Fibroblast of the aortic adventitia (primary cell): ENCODE measurements at regions not wholly inside any gene's neighbourhood (a gene's known extent, or its start where the extent isn't known, plus 50 kb on each side); places are given as distances from the start of the nearest gene placed in this dataset.

Experiments
- DNase-seq: peaks from one replicate; pipeline ENCODE4 v3.0.0-alpha.2; 2010; ENCODE audit warnings: low read depth
- H3K4me3 ChIP-seq: 2 replicates; pipeline ENCODE4 v1.5.1; 2011; ENCODE audit warnings: low read depth, mild to moderate bottlenecking, control low read depth, low read length, moderate library complexity
- TF ChIP-seq, protein P1 (sequence below): IDR thresholded peaks from 2 replicates; pipeline ENCODE4 v1.5.1; 2011; ENCODE audit warnings: mild to moderate bottlenecking, low read length, control low read depth, inconsistent platforms; ENCODE audit not compliant: insufficient read depth

DNA sequence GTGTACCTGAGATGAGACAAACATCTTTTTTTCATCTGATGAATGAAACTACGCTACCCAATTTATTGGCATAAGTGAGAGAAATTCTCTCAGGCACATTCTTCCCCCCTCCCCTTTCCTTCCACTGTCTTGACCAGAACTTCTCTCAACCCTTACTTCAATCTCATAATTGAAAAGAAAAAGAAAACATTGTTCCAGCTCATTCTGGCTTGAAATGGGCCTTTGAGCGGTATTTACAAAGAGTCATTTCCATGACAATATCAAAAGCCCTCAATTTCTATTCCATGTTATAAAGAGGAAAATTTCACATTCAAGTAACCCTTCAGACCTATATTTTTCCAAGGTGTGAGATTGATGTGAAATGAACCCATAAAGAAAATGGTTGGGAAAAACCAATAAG lies 145.9 kb downstream of the PCSK1 start:
- DNase-seq: no peak
- TF ChIP-seq, protein P1, sequence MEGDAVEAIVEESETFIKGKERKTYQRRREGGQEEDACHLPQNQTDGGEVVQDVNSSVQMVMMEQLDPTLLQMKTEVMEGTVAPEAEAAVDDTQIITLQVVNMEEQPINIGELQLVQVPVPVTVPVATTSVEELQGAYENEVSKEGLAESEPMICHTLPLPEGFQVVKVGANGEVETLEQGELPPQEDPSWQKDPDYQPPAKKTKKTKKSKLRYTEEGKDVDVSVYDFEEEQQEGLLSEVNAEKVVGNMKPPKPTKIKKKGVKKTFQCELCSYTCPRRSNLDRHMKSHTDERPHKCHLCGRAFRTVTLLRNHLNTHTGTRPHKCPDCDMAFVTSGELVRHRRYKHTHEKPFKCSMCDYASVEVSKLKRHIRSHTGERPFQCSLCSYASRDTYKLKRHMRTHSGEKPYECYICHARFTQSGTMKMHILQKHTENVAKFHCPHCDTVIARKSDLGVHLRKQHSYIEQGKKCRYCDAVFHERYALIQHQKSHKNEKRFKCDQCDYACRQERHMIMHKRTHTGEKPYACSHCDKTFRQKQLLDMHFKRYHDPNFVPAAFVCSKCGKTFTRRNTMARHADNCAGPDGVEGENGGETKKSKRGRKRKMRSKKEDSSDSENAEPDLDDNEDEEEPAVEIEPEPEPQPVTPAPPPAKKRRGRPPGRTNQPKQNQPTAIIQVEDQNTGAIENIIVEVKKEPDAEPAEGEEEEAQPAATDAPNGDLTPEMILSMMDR: no peak
- H3K4me3 ChIP-seq: no peak overlapping the region

DNA sequence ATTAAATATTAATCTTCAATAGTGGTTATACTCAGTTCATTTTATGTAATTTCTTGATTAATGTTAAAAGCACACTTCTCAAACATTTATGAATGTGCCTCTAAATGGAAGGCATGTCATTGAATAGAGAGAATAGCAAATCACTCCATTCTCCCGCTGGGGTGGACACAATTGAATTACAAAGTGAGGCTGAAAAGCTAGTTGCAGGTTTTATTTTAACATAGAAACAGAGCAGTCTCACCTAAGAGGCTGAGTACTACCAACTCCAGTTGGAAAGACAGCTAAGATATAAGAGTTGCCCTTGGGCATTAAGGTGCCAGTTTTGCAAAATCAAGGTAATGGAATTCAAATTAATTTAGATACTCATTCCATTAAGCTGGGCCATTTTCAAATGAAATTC lies 147.2 kb downstream of the PCSK1 start:
- no peak overlapping the region for H3K4me3 ChIP-seq
- TF ChIP-seq, protein P1: no peak
- no peak for DNase-seq

DNA sequence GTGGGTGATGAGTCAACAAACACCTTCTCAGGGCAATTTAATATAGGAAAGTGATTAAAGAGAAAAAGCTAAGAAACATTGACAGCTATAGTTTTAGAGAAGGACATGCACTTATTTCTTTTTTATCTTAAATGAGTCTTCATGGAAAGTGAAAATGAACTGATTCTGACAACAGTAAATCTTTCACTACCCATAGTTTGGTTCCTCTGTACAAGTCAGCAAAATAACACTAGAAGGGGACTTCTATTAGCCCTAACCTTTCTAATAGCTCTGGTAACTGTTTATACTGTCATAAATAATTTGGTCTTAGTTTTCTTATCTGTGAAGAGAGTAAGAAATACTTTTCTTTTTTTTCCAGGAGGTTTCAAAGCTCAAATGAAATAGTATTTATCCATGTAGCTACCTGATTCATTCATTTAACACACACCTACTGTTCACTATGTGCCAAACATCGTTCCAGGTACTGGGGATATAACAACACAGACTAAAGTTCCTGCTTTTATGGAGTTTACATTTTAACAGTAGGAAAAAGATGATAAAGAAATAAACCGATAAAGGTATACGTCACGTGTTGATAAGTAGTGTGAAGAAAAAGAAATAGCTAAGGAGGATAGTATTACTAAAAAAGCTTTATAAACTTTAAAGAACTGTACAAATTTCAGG lies 148.2 kb downstream of the PCSK1 start:
- TF ChIP-seq, protein P1: no peak
- no peak overlapping the region for H3K4me3 ChIP-seq
- DNase-seq: no peak

DNA sequence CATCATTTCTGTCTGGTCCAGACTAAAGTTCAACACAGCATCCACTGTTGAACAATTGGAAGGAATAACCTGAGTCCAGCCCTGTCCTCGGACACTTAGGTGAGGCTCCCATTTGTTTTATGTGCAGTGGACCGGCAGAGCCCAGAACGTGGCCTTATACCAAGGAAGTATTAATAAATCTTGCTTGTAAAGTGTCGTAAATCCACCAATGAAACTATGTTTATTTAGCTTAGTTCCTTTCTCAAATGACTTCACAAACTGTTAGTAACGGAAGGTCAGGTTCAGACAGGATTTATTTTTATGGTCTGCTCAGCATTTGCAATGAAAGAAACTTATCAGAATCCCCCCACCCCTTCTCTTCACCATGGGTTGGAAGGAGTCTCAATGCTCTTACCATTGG lies 149.5 kb downstream of the PCSK1 start:
- TF ChIP-seq, protein P1: no peak
- no peak overlapping the region for H3K4me3 ChIP-seq
- no peak for DNase-seq

DNA sequence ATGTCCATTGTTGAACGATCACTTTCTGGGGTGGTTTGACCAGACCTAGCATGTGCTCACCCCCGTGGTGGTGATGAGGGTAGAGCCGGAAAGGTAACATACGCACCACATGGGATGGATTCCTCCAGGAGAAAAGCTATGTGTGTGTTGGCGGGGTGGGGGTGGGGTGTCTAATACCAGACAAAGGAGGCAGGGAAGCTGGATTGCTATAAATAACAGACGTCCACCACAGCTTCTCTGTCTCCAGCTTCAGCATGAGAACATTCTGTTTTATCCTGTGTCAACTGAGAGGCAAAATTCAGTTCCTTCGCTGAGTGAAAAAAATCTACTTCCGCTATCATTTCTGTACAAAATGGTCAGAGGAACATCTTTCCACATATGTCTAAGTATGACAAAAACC lies 151.0 kb downstream of the PCSK1 start:
- H3K4me3 ChIP-seq: no peak overlapping the region
- TF ChIP-seq, protein P1: no peak
- DNase-seq: no peak

DNA sequence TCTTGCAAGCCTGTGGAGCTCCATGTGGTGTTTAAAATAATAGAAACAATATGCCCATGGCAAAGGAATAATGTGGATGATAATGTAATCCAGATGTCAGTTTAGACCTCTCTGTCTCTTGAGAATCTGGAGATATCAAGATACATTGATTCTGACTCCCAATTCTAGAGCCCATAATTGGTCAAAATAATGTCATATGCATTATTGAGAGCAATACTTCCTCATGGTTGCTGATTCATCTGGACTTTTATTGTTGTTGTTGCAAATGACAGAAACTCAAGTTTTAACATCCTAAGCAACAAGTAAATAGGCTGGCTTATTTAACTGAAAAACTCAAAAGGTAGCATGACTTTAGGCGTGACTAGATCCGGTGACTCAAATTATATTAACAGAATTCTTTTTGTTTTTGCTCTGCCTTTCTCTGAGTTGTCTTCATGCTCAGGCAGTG lies 152.1 kb downstream of the PCSK1 start:
- TF ChIP-seq, protein P1: no peak
- DNase-seq: peak; percentile 24
- no peak overlapping the region for H3K4me3 ChIP-seq
